Prostate gland (tissue), 2 donors: ENCODE measurements at regions not wholly inside any gene's neighbourhood (a gene's known extent, or its start where the extent isn't known, plus 50 kb on each side); places are given as distances from the start of the nearest gene placed in this dataset.

ENCODE experiments used
- CTCF ChIP-seq, 4 experiments: fragments of 200-600 bp in 2 of 4; fragments of 450-650 bp in 2 of 4; sonication (generic) in 2 of 4; IDR thresholded peaks; 1 replicate in 3 of 4; 2 replicates in 1 of 4; pipeline ENCODE4 v1.5.1; 2016 to 2019; ENCODE audit warnings: antibody characterized with exemption in 4 of 4, mild to moderate bottlenecking in 2 of 4, moderate library complexity in 2 of 4
- POLR2A ChIP-seq: fragments of 450-650 bp; IDR thresholded peaks from one replicate; pipeline ENCODE4 v1.6.1; 2016; ENCODE audit warnings: antibody characterized with exemption, mild to moderate bottlenecking

- TF ChIP-seq CTCF (IDR thresholded peaks at IDR 0.05) (no peak), POLR2A (no peak)
Observed at GRCh38 chr2:67037655-67038054, 359.5 kb upstream of the ETAA1 start.
